GM19043 (cell line): ENCODE measurements at regions not wholly inside any gene's neighbourhood (a gene's known extent, or its start where the extent isn't known, plus 50 kb on each side); places are given as distances from the start of the nearest gene placed in this dataset.
"Not testable (repeated sequence)": the region's sequence is repeated elsewhere in the genome, so short reads cannot be mapped to it uniquely, and the experiment has no call there.

Experiments
- ATAC-seq: cut with Tn5 transposase; IDR thresholded peaks from one replicate; pipeline ENCODE4 v1.9.1; 2021; ENCODE audit warnings: low read depth; ENCODE audit not compliant: unreplicated experiment

GRCh38 chr11:97770570-97770969, 1250.2 kb upstream of the CNTN5 start:
- ATAC-seq, result no peak

- ATAC-seq, result no peak
These were observed 1248.0 kb upstream of the CNTN5 start for GRCh38 chr11:97772705-97773104.

- ATAC-seq, result not testable (repeated sequence)
These were observed 1236.4 kb upstream of the CNTN5 start for GRCh38 chr11:97784388-97784787.

- no peak for ATAC-seq
These were observed 1233.8 kb upstream of the CNTN5 start for GRCh38 chr11:97786961-97787360.

GRCh38 chr11:97794876-97795275, 1225.9 kb upstream of the CNTN5 start:
- no peak for ATAC-seq

GRCh38 chr11:97800891-97801290, 1219.9 kb upstream of the CNTN5 start:
- ATAC-seq, result no peak

GRCh38 chr11:97814325-97814959, 1206.3 kb upstream of the CNTN5 start:
- ATAC-seq, result no peak

- no peak for ATAC-seq
These were observed 1205.1 kb upstream of the CNTN5 start for GRCh38 chr11:97815667-97816066.

GRCh38 chr11:97832451-97832850, 1188.3 kb upstream of the CNTN5 start:
- no peak for ATAC-seq

- ATAC-seq, result no peak
These were observed 1187.3 kb upstream of the CNTN5 start for GRCh38 chr11:97833412-97833811.

GRCh38 chr11:97844016-97844415, 1176.7 kb upstream of the CNTN5 start:
- no peak for ATAC-seq

GRCh38 chr11:97847730-97848129, 1173.0 kb upstream of the CNTN5 start:
- no peak for ATAC-seq

GRCh38 chr11:97850701-97851100, 1170.0 kb upstream of the CNTN5 start:
- no peak for ATAC-seq

- ATAC-seq, result no peak
These were observed 1166.4 kb upstream of the CNTN5 start for GRCh38 chr11:97854357-97854756.

- ATAC-seq, result no peak
These were observed 1165.9 kb upstream of the CNTN5 start for GRCh38 chr11:97854877-97855276.

GRCh38 chr11:97856666-97857065, 1164.1 kb upstream of the CNTN5 start:
- ATAC-seq, result no peak

- no peak for ATAC-seq
These were observed 1160.5 kb upstream of the CNTN5 start for GRCh38 chr11:97860237-97860636.

- no peak for ATAC-seq
These were observed 1158.7 kb upstream of the CNTN5 start for GRCh38 chr11:97862021-97862420.

- ATAC-seq, result no peak
These were observed 1155.2 kb upstream of the CNTN5 start for GRCh38 chr11:97865424-97866012.

- ATAC-seq, result no peak
These were observed 1148.9 kb upstream of the CNTN5 start for GRCh38 chr11:97871816-97872215.

GRCh38 chr11:97880209-97880608, 1140.5 kb upstream of the CNTN5 start:
- no peak for ATAC-seq

- no peak for ATAC-seq
These were observed 1137.7 kb upstream of the CNTN5 start for GRCh38 chr11:97883086-97883485.

GRCh38 chr11:97888641-97889040, 1132.1 kb upstream of the CNTN5 start:
- ATAC-seq, result no peak
